Mesenchymal stem cell (in vitro differentiated cells and primary cell): ENCODE measurements at regions not wholly inside any gene's neighbourhood (a gene's known extent, or its start where the extent isn't known, plus 50 kb on each side); places are given as distances from the start of the nearest gene placed in this dataset.

Experiments
- DNase-seq: peaks from one replicate; pipeline ENCODE4 v3.0.0-alpha.2; 2013
- H2AFZ ChIP-seq: one replicate; pipeline ENCODE4 v1.6.1; 2013; ENCODE audit warnings: low read depth, mild to moderate bottlenecking, control low read depth, inconsistent platforms, low read length, moderate library complexity
- H2AK5ac ChIP-seq: 2 replicates; pipeline ENCODE4 v1.6.1; 2013; ENCODE audit warnings: low read length, moderate library complexity, mild to moderate bottlenecking, inconsistent platforms; ENCODE audit not compliant: severe bottlenecking
- H2BK120ac ChIP-seq: one replicate; pipeline ENCODE4 v1.6.1; 2013; ENCODE audit warnings: low read depth, mild to moderate bottlenecking, inconsistent platforms, low read length, moderate library complexity
- H2BK12ac ChIP-seq, 2 experiments: one replicate each; pipeline ENCODE4 v1.6.1; 2013; ENCODE audit warnings: inconsistent platforms in 2 of 2, low read length in 2 of 2, mild to moderate bottlenecking in 2 of 2, moderate library complexity in 2 of 2, control low read depth in 1 of 2
- H2BK15ac ChIP-seq: one replicate; pipeline ENCODE4 v1.6.1; 2013; ENCODE audit warnings: mild to moderate bottlenecking, low read depth, inconsistent platforms; ENCODE audit not compliant: poor library complexity, severe bottlenecking
- H2BK5ac ChIP-seq: 2 replicates; pipeline ENCODE4 v1.6.1; 2013; ENCODE audit warnings: low read depth, mild to moderate bottlenecking, low read length, control low read depth, inconsistent platforms; ENCODE audit not compliant: poor library complexity, severe bottlenecking
- H3K14ac ChIP-seq, 2 experiments: one replicate each; pipeline ENCODE4 v1.6.1; 2013; ENCODE audit warnings: inconsistent platforms in 2 of 2, low read length in 2 of 2, control low read depth in 1 of 2, mild to moderate bottlenecking in 1 of 2, moderate library complexity in 1 of 2
- H3K18ac ChIP-seq, 2 experiments: one replicate each; pipeline ENCODE4 v1.6.1; 2013; ENCODE audit warnings: inconsistent platforms in 2 of 2, low read length in 2 of 2, control low read depth in 1 of 2, low read depth in 1 of 2, mild to moderate bottlenecking in 1 of 2
- H3K23ac ChIP-seq, 2 experiments: one replicate each; pipeline ENCODE4 v1.6.1; 2013; ENCODE audit warnings: inconsistent platforms in 2 of 2, low read length in 2 of 2, mild to moderate bottlenecking in 2 of 2, moderate library complexity in 2 of 2, control low read depth in 1 of 2
- H3K27ac ChIP-seq: 2 replicates; pipeline ENCODE4 v1.5.1; 2013; ENCODE audit warnings: mild to moderate bottlenecking, moderate library complexity, low read length, control low read depth, inconsistent platforms; ENCODE audit not compliant: poor library complexity, severe bottlenecking
- H3K27me3 ChIP-seq, 2 experiments: 2 replicates each; pipeline versions ENCODE4 v1.6.1 to v1.7.0; 2013; ENCODE audit warnings: low read length in 2 of 2, mild to moderate bottlenecking in 2 of 2, moderate library complexity in 2 of 2, control low read depth in 1 of 2, inconsistent platforms in 1 of 2; ENCODE audit not compliant: control insufficient read depth in 1 of 2, insufficient read depth in 1 of 2
- H3K36me3 ChIP-seq, 2 experiments: 2 replicates each; pipeline versions ENCODE4 v1.6.1 to v1.7.0; 2013; ENCODE audit warnings: low read length in 2 of 2, control low read depth in 1 of 2, inconsistent platforms in 1 of 2, low read depth in 1 of 2, mild to moderate bottlenecking in 1 of 2; ENCODE audit not compliant: insufficient read depth in 2 of 2, control insufficient read depth in 1 of 2
- H3K4ac ChIP-seq, 2 experiments: one replicate each; pipeline ENCODE4 v1.6.1; 2013; ENCODE audit warnings: inconsistent platforms in 2 of 2, low read length in 2 of 2, mild to moderate bottlenecking in 2 of 2, moderate library complexity in 2 of 2, control low read depth in 1 of 2, low read depth in 1 of 2
- H3K4me1 ChIP-seq: 2 replicates; pipeline ENCODE4 v1.6.1; 2013; ENCODE audit warnings: low read depth, low read length, control low read depth; ENCODE audit not compliant: control insufficient read depth, insufficient read depth
- H3K4me2 ChIP-seq: 2 replicates; pipeline ENCODE4 v1.6.1; 2013; ENCODE audit warnings: low read length, mild to moderate bottlenecking, inconsistent platforms; ENCODE audit not compliant: poor library complexity, severe bottlenecking
- H3K4me3 ChIP-seq, 2 experiments: 2 replicates each; pipeline versions ENCODE4 v1.5.1 to v1.7.0; 2013; ENCODE audit warnings: low read length in 2 of 2, mild to moderate bottlenecking in 2 of 2, control low read depth in 1 of 2, low read depth in 1 of 2; ENCODE audit not compliant: insufficient read depth in 1 of 2
- H3K79me1 ChIP-seq: replicated peaks from 2 replicates; pipeline ENCODE4 v1.6.1; 2013; ENCODE audit warnings: mild to moderate bottlenecking, control low read depth, low read length, inconsistent platforms; ENCODE audit not compliant: poor library complexity, severe bottlenecking
- H3K9ac ChIP-seq: 2 replicates; pipeline ENCODE4 v1.7.0; 2013; ENCODE audit warnings: mild to moderate bottlenecking, low read length, moderate library complexity
- H3K9me3 ChIP-seq: 2 replicates; pipeline ENCODE4 v1.7.0; 2013; ENCODE audit warnings: mild to moderate bottlenecking, low read length; ENCODE audit not compliant: control insufficient read depth
- H4K8ac ChIP-seq: one replicate; pipeline ENCODE4 v1.6.1; 2013; ENCODE audit warnings: inconsistent platforms, mild to moderate bottlenecking, low read length, moderate library complexity
- H4K91ac ChIP-seq: one replicate; pipeline ENCODE4 v1.6.1; 2013; ENCODE audit warnings: mild to moderate bottlenecking, low read length, inconsistent platforms
- WGBS: methylation state at CpG from one replicate; pipeline ENCODE4 v1.1.7; 2013; ENCODE audit warnings: mixed read lengths; 5-methylcytosine and 5-hydroxymethylcytosine counted together

DNA sequence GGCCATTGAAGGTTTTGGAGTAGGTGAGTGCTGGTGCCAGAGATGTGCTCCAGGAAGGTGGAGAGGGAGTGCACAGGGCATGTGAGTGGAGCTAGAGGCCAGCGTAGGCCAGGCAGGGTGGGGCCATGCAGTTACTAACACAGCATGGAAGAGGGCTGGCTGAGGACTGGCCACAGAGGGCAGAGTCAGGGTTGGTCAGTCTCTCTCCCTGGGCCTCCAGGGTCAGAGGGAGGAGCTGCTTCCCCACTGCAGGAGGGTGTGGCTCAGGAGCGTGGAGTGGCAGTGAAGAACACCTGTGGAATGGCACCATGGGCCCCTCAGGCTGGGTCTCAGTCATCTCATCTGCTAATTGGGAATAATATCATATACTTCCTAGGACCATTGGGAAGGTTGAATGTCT, 167.7 kb downstream of the MACROH2A1 start:
- Histone ChIP-seq H2BK15ac (no peak overlapping the region), H4K8ac (peak overlapping the region; percentile 45), H3K27me3 (peaks cover 0 to 6% of the 10 kb centered on the region in 2 experiments), H3K4ac (peak overlapping the region; percentile 27 to 61), H2BK5ac (no peak overlapping the region), H2BK12ac (peak overlapping the region; percentile 37 to 49), H3K18ac (peak overlapping the region; percentile 16 to 41), H3K23ac (no peak overlapping the region), H3K36me3 (no peaks in the 10 kb centered on the region), H2AK5ac (no peak overlapping the region), H3K9ac (no peak overlapping the region), H2AFZ (no peak overlapping the region), H3K4me1 (peaks cover 12% of the 10 kb centered on the region), H4K91ac (peak overlapping the region; percentile 73), H3K79me1 (no peaks in the 10 kb centered on the region), H3K4me2 (no peak overlapping the region), H3K27ac (no peak overlapping the region), H3K14ac (peak overlapping the region in 1 of 2 experiments; percentile 5), H3K9me3 (peaks cover 9% of the 10 kb centered on the region), H3K4me3 (peak overlapping the region in 1 of 2 experiments; percentile 40), H2BK120ac (no peak overlapping the region)
- no peak for DNase-seq
- 94% methylated on average over 2 of the region's 2 CpGs for whole genome bisulfite sequencing

DNA sequence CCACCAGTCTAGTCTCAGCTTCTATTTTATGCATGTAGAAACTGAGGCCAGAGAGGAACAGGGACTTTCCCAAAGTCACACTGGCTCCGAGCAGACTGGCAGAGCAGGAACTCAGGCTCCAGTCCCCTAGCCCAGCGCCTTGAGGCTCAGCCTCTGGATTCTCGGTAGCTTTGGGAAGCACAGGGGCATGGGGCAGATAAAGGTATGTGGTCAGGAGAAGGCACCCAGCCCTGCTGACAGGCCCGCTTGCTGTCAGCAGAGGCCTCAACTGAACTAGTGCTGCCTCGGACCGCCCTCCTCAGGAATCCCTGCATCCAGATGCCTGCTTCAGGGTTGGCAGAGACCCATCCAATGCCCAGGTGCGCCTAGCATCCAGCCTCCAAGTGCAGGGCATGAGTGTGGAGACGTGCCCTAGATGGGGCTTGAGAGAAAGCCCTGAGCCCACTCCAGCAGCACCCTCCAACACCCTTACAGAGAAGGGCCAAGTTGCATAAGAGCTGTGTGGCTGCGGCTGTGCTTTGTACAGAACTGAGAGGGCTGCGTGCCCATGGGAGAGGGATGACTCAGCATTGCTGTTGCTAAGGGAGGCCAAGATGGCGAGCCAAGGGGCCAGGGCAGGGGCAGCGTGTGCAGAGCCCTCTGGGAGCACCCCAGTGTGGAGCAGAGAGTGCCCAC, 168.6 kb downstream of the MACROH2A1 start:
- WGBS: 79% methylated on average over 12 of the region's 12 CpGs
- H3K79me1 ChIP-seq: no peaks in the 10 kb centered on the region
- H3K9ac ChIP-seq: no peak overlapping the region
- H3K27me3 ChIP-seq: peaks cover 0 to 4% of the 10 kb centered on the region in 2 experiments
- no peak overlapping the region for H3K27ac ChIP-seq
- H3K23ac ChIP-seq: peak overlapping the region in 1 of 2 experiments; percentile 40
- H2BK15ac ChIP-seq: no peak overlapping the region
- peak overlapping the region; percentile 52 for H4K8ac ChIP-seq
- H3K9me3 ChIP-seq: peaks cover 9% of the 10 kb centered on the region
- no peak overlapping the region for H2BK5ac ChIP-seq
- peak overlapping the region; percentile 44 to 61 for H3K4ac ChIP-seq
- peak; percentile 78 for DNase-seq
- H3K4me3 ChIP-seq: peak overlapping the region in 1 of 2 experiments; percentile 40
- H2AFZ ChIP-seq: no peak overlapping the region
- H3K14ac ChIP-seq: peak overlapping the region in 1 of 2 experiments; percentile 18
- H3K4me2 ChIP-seq: no peak overlapping the region
- peak overlapping the region in 1 of 2 experiments; percentile 61 for H2BK12ac ChIP-seq
- H3K4me1 ChIP-seq: peaks cover 12% of the 10 kb centered on the region
- H2BK120ac ChIP-seq: no peak overlapping the region
- peak overlapping the region; percentile 59 for H4K91ac ChIP-seq
- no peaks in the 10 kb centered on the region for H3K36me3 ChIP-seq
- peak overlapping the region; percentile 65 to 71 for H3K18ac ChIP-seq
- H2AK5ac ChIP-seq: no peak overlapping the region

DNA sequence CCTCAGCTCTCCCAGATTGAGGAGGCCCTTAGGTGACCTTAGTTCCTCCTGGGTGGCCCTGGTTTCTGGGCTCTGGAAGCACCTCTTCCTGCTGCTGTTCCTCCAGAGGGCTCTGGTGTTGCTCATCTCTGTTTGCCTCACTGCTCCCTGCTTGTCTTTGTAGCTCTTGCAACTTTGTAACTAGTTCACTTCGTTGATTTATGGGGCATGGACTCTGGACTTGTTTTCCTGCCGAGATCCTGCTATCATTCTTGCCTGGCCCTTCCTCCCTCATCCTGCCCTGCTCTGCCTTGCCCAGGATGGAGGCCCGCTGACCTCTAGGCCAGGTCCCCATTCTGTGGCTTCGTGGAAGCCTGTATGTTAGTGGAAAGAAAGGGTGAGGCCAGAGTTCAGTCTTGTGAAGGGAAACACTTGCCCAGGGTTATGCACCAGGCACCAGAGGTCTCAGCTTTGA, 169.3 kb downstream of the MACROH2A1 start:
- Histone ChIP-seq H4K8ac (no peak overlapping the region), H3K4ac (peak overlapping the region in 1 of 2 experiments; percentile 13), H2BK120ac (no peak overlapping the region), H3K9me3 (peaks cover 9% of the 10 kb centered on the region), H3K4me3 (no peak overlapping the region), H3K79me1 (no peaks in the 10 kb centered on the region), H2BK15ac (no peak overlapping the region), H4K91ac (peak overlapping the region; percentile 71), H2BK5ac (no peak overlapping the region), H3K27me3 (peaks cover 0 to 10% of the 10 kb centered on the region in 2 experiments), H3K4me2 (no peak overlapping the region), H3K9ac (no peak overlapping the region), H2BK12ac (peak overlapping the region; percentile 70 to 87), H3K27ac (no peak overlapping the region), H3K23ac (no peak overlapping the region), H3K36me3 (no peaks in the 10 kb centered on the region), H3K14ac (no peak overlapping the region), H3K4me1 (peaks cover 12% of the 10 kb centered on the region), H2AFZ (no peak overlapping the region), H2AK5ac (no peak overlapping the region), H3K18ac (peak overlapping the region; percentile 25 to 64)
- 73% methylated on average over 4 of the region's 4 CpGs for WGBS
- DNase-seq: no peak

DNA sequence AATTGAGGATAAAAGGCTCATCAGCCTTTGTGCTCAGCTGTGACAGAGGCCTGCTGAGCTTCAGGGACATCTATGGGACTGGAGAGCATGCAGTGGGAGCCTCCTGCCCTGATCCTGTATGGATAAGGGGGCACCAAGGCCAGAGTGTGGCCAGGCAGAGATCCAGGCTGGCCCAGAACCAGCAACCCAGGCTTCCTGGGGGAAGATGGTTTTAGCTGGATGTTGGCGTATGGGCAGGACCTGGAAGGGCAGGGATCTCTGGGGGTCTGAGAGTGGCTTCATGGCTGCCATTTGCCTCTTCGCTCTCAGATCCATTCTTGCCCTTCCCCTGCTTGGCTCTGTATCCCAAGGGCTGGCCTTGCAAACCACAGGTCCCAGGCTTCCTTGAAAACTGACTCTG, 169.9 kb downstream of the MACROH2A1 start:
- peaks cover 12% of the 10 kb centered on the region for H3K4me1 ChIP-seq
- H3K27me3 ChIP-seq: peaks cover 3 to 10% of the 10 kb centered on the region in 2 experiments
- peak overlapping the region; percentile 11 to 16 for H2BK12ac ChIP-seq
- H3K14ac ChIP-seq: peak overlapping the region in 1 of 2 experiments; percentile 60
- DNase-seq: no peak
- no peak overlapping the region for H4K8ac ChIP-seq
- peak overlapping the region; percentile 64 for H4K91ac ChIP-seq
- peaks cover 9% of the 10 kb centered on the region for H3K9me3 ChIP-seq
- no peak overlapping the region for H3K4me3 ChIP-seq
- no peak overlapping the region for H3K23ac ChIP-seq
- no peak overlapping the region for H2AK5ac ChIP-seq
- no peak overlapping the region for H2AFZ ChIP-seq
- no peaks in the 10 kb centered on the region for H3K36me3 ChIP-seq
- H2BK15ac ChIP-seq: peak overlapping the region; percentile 49
- WGBS: 100% methylated on average over 2 of the region's 2 CpGs
- no peak overlapping the region for H3K27ac ChIP-seq
- H3K18ac ChIP-seq: peak overlapping the region; percentile 14
- H2BK5ac ChIP-seq: no peak overlapping the region
- H2BK120ac ChIP-seq: no peak overlapping the region
- H3K9ac ChIP-seq: no peak overlapping the region
- no peaks in the 10 kb centered on the region for H3K79me1 ChIP-seq
- H3K4ac ChIP-seq: no peak overlapping the region
- no peak overlapping the region for H3K4me2 ChIP-seq
